ENCODE measurements at regions not wholly inside any gene's neighbourhood (a gene's known extent, or its start where the extent isn't known, plus 50 kb on each side); places are given as distances from the start of the nearest gene placed in this dataset.

DNA sequence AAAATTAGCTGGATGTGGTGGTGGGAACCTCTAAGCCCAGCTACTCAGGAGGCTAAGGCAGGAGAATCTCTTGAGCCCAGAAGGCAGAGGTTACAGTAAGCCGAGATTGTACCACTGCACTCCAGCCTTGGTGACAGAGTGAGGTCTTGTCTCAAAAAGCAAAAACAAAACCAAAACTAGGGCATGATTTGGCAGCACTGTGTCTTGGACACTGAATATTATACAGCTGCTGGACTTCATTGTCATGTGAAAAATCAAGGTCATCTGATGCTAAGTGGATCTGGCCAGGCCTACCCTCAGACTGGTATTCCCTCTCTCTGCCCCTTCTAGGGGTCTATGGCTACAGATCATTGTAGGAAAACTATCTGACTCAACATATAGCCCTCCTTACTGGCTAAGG lies 55.2 kb upstream of the MRPS6 start:
- DNase-seq (ENCODE audit: low spot score) = no peak
- Histone ChIP-seq H3K27me3 (no peaks in the 10 kb centered on the region), H3K9me2 (replicated peaks; ENCODE audit: insufficient read depth) (no peaks in the 10 kb centered on the region), H3K4me1 (ENCODE audit: insufficient read depth) (peaks cover 10% of the 10 kb centered on the region), H3K36me3 (replicated peaks; ENCODE audit: insufficient read depth, low read depth) (no peaks in the 10 kb centered on the region), H3K4me3 (no peak overlapping the region), H3K9me3 (ENCODE audit: low read depth) (no peaks in the 10 kb centered on the region), H3K27ac (no peak overlapping the region), H2AFZ (no peak overlapping the region), H4K20me1 (ENCODE audit: insufficient read depth, poor library complexity, severe bottlenecking) (no peaks in the 10 kb centered on the region), H3K79me2 (no peaks in the 10 kb centered on the region), H3K4me2 (no peak overlapping the region)
- TF ChIP-seq EZH2 (IDR thresholded peaks at IDR 0.05; ENCODE audit: borderline replicate concordance) = no peak
- no peak for TF ChIP-seq CTCF (IDR thresholded peaks at IDR 0.05; ENCODE audit: poor library complexity)
- no peak for TF ChIP-seq EZH2phosphoT487 (IDR thresholded peaks at IDR 0.05; ENCODE audit: low read depth, severe bottlenecking, unreplicated experiment)
- WGBS (ENCODE audit: low lambda C conversion rate, missing lambda C conversion rate) = 100% methylated on average over 1 of the region's 1 CpG

DNA sequence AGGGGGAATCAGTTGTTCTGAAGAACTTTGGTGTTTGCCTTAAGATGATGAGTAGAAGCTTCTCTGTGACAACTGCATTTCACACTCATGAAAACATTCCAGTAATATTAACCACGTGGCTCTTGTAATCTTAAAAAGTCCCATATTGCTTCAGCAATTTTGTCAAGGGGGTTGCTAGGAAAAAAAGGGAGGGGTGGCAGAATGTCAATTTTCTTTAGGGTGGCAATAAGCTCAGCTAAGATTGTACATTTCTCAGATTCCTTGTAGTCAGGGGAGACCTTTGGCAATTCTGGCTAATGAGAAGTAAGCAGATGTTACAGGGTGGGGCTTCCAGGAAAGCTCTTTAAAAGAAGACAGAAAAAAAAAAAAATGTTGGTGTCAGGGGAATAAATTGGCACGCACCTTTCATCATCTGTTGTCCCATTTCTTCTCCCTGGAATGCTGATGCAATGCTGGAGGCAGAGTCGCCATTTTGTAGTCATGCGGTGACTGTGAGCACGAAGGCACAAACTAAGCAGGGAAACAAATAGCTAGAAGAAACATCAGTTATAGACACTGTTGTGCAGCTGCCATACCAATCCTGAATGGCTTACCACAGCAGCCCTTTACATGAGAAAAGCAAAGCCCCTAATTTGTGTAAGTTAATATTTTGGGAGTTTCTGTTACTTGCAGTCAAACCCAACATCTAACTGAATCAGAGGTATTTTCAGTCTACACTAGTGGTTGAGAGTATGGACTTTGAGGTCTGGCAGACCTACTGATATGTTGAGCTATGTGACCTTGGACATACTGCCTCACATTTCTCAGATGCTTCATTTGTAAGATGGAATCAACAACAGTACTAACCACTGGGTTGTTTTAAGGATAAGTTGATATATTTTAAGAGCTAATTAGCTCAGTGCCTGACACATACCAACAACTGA lies 56.1 kb upstream of the MRPS6 start:
- no peak overlapping the region for H3K27ac ChIP-seq
- no peaks in the 10 kb centered on the region for H4K20me1 ChIP-seq (ENCODE audit: insufficient read depth, poor library complexity, severe bottlenecking)
- no peak overlapping the region for H3K4me3 ChIP-seq
- no peaks in the 10 kb centered on the region for H3K9me3 ChIP-seq (ENCODE audit: low read depth)
- no peak overlapping the region for H3K4me2 ChIP-seq
- 94% methylated on average over 5 of the region's 5 CpGs for WGBS (ENCODE audit: low lambda C conversion rate, missing lambda C conversion rate)
- no peaks in the 10 kb centered on the region for H3K27me3 ChIP-seq
- no peaks in the 10 kb centered on the region for H3K36me3 ChIP-seq (replicated peaks; ENCODE audit: insufficient read depth, low read depth)
- DNase-seq (ENCODE audit: low spot score) = no peak
- H3K4me1 ChIP-seq (ENCODE audit: insufficient read depth) = peaks cover 2% of the 10 kb centered on the region
- no peak overlapping the region for H2AFZ ChIP-seq
- no peaks in the 10 kb centered on the region for H3K79me2 ChIP-seq
- TF ChIP-seq EZH2phosphoT487 (IDR thresholded peaks at IDR 0.05; ENCODE audit: low read depth, severe bottlenecking, unreplicated experiment) = no peak
- TF ChIP-seq CTCF (IDR thresholded peaks at IDR 0.05; ENCODE audit: poor library complexity) = no peak
- TF ChIP-seq EZH2 (IDR thresholded peaks at IDR 0.05; ENCODE audit: borderline replicate concordance) = no peak
- no peaks in the 10 kb centered on the region for H3K9me2 ChIP-seq (replicated peaks; ENCODE audit: insufficient read depth)

DNA sequence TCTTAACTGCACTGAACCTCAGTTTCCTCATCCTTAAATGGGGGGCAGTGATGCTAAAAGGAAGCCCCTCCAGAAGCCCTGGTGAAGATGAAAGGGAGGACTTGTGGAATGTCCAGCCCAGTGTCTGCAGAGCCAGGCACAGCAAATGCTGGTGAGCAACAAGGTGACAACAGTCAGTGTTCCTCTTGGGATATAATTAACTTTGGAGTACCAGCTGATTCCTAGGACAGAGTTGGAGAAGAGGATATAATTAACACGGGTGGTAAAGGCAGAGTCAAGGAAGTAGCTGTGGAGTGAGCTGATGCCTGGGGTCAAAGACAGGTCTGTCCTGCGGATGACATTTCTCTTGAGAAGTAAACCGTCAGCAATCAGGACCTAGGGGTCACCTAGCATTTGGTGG lies 60.7 kb upstream of the MRPS6 start:
- Histone ChIP-seq H3K79me2 (no peaks in the 10 kb centered on the region), H3K27me3 (no peaks in the 10 kb centered on the region), H3K4me2 (no peak overlapping the region), H4K20me1 (ENCODE audit: insufficient read depth, poor library complexity, severe bottlenecking) (no peaks in the 10 kb centered on the region), H3K27ac (no peak overlapping the region), H2AFZ (no peak overlapping the region), H3K4me3 (no peak overlapping the region), H3K4me1 (ENCODE audit: insufficient read depth) (no peaks in the 10 kb centered on the region), H3K9me3 (ENCODE audit: low read depth) (no peaks in the 10 kb centered on the region), H3K9me2 (replicated peaks; ENCODE audit: insufficient read depth) (no peaks in the 10 kb centered on the region), H3K36me3 (replicated peaks; ENCODE audit: insufficient read depth, low read depth) (no peaks in the 10 kb centered on the region)
- no peak for DNase-seq (ENCODE audit: low spot score)
- TF ChIP-seq CTCF (IDR thresholded peaks at IDR 0.05; ENCODE audit: poor library complexity) (no peak), EZH2phosphoT487 (IDR thresholded peaks at IDR 0.05; ENCODE audit: low read depth, severe bottlenecking, unreplicated experiment) (no peak), EZH2 (IDR thresholded peaks at IDR 0.05; ENCODE audit: borderline replicate concordance) (no peak)
- 91% methylated on average over 3 of the region's 3 CpGs for WGBS (ENCODE audit: low lambda C conversion rate, missing lambda C conversion rate)
